Activated naive CD8-positive, alpha-beta T cell treated with anti-CD3 and anti-CD28 coated beads, Interleukin-2, amount 10 ng/mL, durations not matched to agents 7 days and 5 days (primary cell): ENCODE measurements at regions not wholly inside any gene's neighbourhood (a gene's known extent, or its start where the extent isn't known, plus 50 kb on each side); places are given as distances from the start of the nearest gene placed in this dataset.

Experiments used
- ATAC-seq: fragments of 150-1000 bp; cut with Tn5 transposase; one replicate; pipeline ENCODE4 v1.10.0; 2021; ENCODE audit warnings: low read depth, moderate library complexity
- POLR2A ChIA-PET: fragments of 350-600 bp; sonication (Branson Sonifier 250); formaldehyde crosslinking; loops from one replicate; lab custom pipeline; 2021; ENCODE audit warnings: antibody characterized with exemption; lab: Charles Lee
- DNase-seq: peaks from one replicate; pipeline ENCODE4 v3.0.0; 2021
- H3K27ac Mint-ChIP-seq: one replicate; pipeline ENCODE4 v1.8.0; 2022; ENCODE audit warnings: mild to moderate bottlenecking, mixed read lengths
- H3K27me3 Mint-ChIP-seq: one replicate; pipeline ENCODE4 v1.8.0; 2022; ENCODE audit warnings: mild to moderate bottlenecking, moderate library complexity, mixed read lengths
- H3K36me3 Mint-ChIP-seq: one replicate; pipeline ENCODE4 v1.8.0; 2021; ENCODE audit warnings: mild to moderate bottlenecking, mixed read lengths
- H3K4me1 Mint-ChIP-seq: one replicate; pipeline ENCODE4 v1.8.0; 2021; ENCODE audit warnings: mixed read lengths
- H3K4me3 Mint-ChIP-seq: one replicate; pipeline ENCODE4 v1.8.0; 2022; ENCODE audit warnings: mild to moderate bottlenecking, moderate library complexity, mixed read lengths
- H3K9me3 Mint-ChIP-seq: one replicate; pipeline ENCODE4 v1.8.0; 2021; ENCODE audit warnings: mixed read lengths

DNA sequence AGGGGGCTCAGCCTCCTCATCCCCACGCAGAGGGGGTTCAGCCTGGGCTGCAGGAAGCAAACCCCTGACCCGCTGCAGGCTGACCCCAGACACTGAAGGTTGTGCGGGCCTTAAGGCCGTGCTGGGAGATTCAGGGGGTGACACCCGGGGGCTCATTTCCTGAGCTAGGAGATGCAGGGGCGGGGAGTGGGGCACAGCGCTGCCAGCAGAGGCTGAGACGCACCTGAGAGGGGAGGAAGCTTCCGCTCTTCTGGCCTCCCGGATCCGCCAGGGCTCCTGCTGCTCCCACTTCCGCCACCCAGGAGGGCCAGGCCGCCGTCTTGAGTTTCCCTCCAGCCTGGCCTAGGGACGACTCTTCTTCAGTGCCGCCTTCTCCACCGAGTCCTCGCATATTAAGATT is 173.2 kb upstream of the FOXF1 start:
- Mint-ChIP-seq H3K9me3 (no peaks in the 10 kb centered on the region), H3K27ac (no peak overlapping the region), H3K4me3 (no peak overlapping the region), H3K36me3 (no peaks in the 10 kb centered on the region), H3K4me1 (no peaks in the 10 kb centered on the region), H3K27me3 (peaks cover 8% of the 10 kb centered on the region)
- no peak for ATAC-seq
- POLR2A ChIA-PET: no interaction called here
- no peak for DNase-seq

DNA sequence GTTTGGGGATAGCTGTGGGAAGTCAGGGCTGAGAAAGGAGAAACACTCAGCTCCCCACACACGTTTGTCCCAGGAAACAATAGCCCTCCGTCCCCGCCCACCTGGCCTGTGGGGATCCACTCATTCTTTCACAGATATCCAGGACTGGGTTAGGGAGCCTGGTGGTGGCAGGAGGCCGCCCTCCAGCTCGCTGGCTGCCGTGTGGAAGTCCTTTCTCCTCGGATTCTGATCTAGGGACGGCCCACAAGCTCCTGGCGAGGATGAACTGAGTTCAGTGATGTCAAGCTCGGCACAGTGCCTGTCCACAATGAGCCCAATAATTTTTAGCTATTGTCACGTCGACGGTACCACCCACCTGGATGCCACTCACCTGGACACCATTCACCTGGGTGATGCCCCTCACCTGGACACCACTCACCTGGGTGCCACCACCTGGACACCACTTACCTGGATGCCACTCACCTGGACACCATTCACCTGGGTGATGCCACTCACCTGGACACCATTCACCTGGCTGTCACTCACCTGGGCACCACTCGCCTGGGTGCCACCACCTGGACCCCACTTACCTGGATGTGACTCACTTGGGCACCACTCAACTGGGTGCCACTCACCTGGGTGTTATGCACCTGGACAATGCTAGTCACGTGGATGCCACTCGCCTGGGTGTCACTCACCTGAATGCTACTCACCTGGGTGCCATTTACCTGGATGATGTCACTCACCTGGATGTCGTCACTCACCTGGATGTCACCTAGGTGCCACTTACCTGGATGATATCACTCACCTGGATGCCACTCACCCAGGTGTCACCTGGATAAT is 172.5 kb upstream of the FOXF1 start:
- H3K9me3 Mint-ChIP-seq: no peaks in the 10 kb centered on the region
- ATAC-seq (no peak), DNase-seq (no peak)
- no peaks in the 10 kb centered on the region for H3K36me3 Mint-ChIP-seq
- H3K27me3 Mint-ChIP-seq: peaks cover 14% of the 10 kb centered on the region
- H3K27ac Mint-ChIP-seq: no peak overlapping the region
- H3K4me3 Mint-ChIP-seq: no peak overlapping the region
- no peaks in the 10 kb centered on the region for H3K4me1 Mint-ChIP-seq
- POLR2A ChIA-PET: no interaction called here

DNA sequence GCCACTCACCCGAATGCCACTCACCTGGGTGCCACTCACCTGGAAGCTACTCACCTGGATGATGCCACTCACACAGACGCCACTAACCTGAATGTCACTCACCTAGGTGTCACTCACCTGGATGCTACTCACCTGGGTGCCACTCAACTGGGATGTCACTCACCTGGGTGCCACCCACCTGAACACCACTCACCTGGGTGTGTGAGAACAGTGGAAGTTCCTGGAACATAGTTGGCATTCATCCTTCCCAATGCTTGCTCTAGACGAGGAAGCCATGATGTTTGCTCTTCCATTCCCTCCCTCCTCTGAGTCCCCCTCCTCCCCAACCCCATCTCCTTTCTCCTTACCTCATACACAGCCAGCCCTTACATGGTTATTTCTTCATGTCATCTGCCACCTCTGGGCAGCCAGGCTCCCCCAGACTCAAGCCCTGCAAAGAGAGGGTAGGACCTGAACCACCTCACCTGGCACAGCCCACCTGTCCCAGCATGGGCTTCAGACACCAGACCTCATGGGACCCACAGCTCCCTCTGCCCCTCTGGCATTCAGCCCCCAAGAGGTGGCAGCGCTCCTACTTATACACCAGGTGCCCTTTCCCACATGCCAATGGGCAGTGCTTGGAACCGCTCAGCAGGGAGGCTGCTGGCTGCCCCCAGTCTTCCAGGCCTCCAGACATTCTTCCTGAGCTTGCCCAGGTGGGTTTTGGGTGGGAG is 171.8 kb upstream of the FOXF1 start:
- Mint-ChIP-seq H3K4me3 (no peak overlapping the region), H3K27ac (no peak overlapping the region), H3K4me1 (no peaks in the 10 kb centered on the region), H3K27me3 (peaks cover 22% of the 10 kb centered on the region), H3K9me3 (no peaks in the 10 kb centered on the region), H3K36me3 (no peaks in the 10 kb centered on the region)
- DNase-seq (no peak), ATAC-seq (no peak)
- POLR2A ChIA-PET: no interaction called here

DNA sequence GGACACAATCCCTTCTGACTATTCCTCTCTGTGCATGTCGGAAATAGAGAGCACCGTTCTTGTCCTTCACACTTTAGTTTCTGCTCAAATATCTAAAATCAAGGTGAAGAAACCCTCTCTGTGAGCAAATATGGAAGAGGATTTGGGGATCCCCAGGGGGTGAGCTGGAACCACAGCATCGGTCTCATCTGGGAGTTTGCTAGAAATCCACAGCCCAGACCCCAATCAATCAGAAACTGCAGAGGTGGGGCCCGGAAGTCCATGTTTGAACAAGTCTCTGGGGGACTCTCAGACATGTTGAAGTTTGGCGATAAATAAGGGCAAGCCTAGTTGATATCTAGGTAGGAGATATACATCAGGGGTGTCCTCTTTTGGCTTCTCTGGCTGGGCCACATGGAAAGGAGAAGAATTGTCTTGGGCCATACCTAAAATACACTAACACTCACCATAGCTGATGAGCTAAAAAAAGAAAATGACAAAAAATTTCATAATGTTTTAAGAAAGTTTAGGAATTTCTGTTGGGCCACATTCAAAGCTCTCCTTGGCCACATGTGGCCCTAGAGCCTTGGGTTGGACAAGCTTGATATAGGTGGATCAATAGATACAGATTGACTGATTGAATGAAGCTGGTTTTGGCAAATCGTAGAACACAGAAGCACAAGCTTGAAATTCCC is 168.0 kb upstream of the FOXF1 start:
- Mint-ChIP-seq H3K36me3 (no peaks in the 10 kb centered on the region), H3K27ac (no peak overlapping the region), H3K9me3 (no peaks in the 10 kb centered on the region), H3K27me3 (peaks cover 31% of the 10 kb centered on the region), H3K4me1 (no peaks in the 10 kb centered on the region), H3K4me3 (no peak overlapping the region)
- ATAC-seq (no peak), DNase-seq (no peak)
- POLR2A ChIA-PET: no interaction called here

DNA sequence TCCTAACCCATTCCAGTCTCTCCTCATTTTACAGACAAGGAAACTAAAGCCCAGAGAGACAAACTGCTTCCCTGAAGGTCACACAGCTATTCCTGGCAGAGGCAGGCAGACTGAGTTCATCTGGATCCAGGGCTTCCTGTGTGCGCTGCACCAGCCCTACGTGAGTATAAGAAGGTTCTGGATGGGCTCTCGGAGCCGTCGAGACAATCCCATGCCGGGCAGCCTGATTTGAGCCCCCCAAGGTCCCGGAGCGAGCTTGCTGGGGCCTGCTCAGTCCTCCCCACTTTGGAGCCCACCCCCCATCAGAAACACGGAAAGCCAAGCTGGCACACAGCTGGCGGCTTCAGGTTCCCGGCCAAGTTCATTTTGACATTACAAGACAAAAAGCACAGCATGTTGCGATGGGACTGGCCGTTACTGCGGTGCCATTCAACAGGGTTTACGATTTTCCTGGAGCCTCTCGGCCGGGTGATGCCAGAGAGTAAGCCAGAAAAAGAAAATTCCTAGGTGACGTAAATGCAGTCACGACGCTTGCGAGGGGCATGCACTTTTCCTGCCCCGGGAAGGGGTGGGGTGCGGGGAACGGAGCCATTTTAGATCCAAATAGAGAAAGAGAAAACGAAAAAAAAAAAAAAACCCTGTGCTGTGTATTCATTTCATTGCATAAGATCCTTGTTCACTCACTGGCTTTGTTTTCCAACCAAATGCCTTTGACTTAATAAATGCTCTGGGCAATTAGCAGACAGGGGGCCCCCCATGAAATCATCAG is 167.1 kb upstream of the FOXF1 start:
- POLR2A ChIA-PET: no interaction called here
- H3K27ac Mint-ChIP-seq: no peak overlapping the region

DNA sequence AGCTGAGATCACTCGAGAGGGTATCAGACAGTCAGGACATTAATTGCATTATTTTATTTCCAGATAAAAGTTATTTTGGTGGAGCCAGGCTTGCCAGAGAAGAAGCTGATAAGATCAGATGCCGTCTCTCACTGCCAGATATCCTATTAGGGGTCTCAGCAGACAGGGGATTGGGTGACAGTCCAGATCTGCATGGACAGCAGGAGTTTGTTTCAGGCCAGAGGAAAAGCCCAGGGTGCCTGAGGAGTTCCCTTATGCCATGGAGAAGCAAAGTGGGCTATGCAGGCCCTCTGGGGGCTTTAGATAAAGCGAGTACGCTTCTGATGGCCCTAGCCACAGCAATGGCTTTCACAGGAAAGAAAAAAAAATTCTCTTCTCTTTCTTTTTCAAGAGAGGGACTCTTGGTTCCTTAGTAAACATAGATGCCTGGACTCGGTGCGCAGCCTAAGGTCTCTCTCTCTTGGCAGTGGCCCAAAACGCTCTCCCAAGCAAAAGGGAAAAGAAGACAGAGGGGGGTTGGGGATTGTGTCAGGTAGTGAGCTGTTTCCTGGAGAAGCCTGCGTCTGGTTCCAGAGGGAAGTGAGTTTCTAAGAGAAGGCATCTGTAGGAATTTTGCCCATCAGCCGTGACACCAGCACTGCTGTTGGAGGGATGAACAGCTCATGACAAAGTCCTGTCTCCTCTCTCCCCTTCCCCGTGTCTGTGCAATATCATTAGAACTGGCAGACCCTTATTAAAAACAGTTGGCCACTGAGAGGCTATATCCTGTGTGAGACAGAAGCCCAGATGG is 166.3 kb upstream of the FOXF1 start:
- H3K27ac Mint-ChIP-seq: no peak overlapping the region
- no peak overlapping the region for H3K4me3 Mint-ChIP-seq
- ATAC-seq (no peak), DNase-seq (no peak)
- peaks cover 31% of the 10 kb centered on the region for H3K27me3 Mint-ChIP-seq
- no peaks in the 10 kb centered on the region for H3K36me3 Mint-ChIP-seq
- no peaks in the 10 kb centered on the region for H3K4me1 Mint-ChIP-seq
- H3K9me3 Mint-ChIP-seq: no peaks in the 10 kb centered on the region
- POLR2A ChIA-PET: no interaction called here

More for the DNA sequence above, 167.1 kb upstream of the FOXF1 start:
- H3K4me1 Mint-ChIP-seq: no peaks in the 10 kb centered on the region
- DNase-seq: no peak
- no peaks in the 10 kb centered on the region for H3K9me3 Mint-ChIP-seq
- no peaks in the 10 kb centered on the region for H3K36me3 Mint-ChIP-seq
- peaks cover 31% of the 10 kb centered on the region for H3K27me3 Mint-ChIP-seq
- ATAC-seq: no peak
- H3K4me3 Mint-ChIP-seq: no peak overlapping the region

DNA sequence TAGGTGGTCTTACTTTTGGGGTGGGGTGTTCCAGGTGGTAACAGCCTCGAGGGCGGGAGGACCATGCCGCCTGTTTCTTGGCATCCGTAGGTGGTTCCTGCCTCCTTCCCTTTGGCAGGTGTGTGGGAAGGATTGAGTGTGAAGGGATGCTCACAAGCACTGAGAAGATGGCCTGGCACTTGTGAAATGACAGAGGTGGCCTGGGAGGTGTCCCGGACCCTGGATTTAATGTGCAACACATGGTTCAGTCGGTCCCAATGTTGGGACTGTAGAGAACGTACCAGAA is 165.8 kb upstream of the FOXF1 start:
- Mint-ChIP-seq H3K36me3 (no peaks in the 10 kb centered on the region), H3K4me1 (no peaks in the 10 kb centered on the region), H3K27me3 (peaks cover 31% of the 10 kb centered on the region)

DNA sequence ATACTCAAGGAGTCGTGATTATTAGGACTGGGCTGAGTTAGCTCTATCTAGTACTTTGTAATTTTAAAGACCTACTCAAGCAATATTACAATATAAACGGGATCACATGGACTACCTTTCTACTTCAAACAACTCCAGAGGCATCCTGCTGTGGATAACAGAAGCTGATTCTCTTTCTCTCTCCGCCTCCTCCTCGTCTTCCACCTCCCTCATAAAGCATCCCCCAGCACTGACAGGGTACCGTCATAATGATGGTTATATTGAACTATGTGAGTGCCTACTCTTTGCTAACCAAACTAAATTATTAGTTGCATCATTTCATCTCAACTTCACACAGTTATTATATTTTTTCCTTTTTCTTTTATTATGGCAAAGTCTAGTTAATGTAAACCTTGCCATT is 165.4 kb upstream of the FOXF1 start:
- Mint-ChIP-seq H3K9me3 (no peaks in the 10 kb centered on the region), H3K27ac (no peak overlapping the region), H3K36me3 (no peaks in the 10 kb centered on the region), H3K4me3 (no peak overlapping the region), H3K27me3 (peaks cover 31% of the 10 kb centered on the region), H3K4me1 (no peaks in the 10 kb centered on the region)
- no peak for DNase-seq
- no peak for ATAC-seq
- POLR2A ChIA-PET: no interaction called here

More for the DNA sequence above, 165.8 kb upstream of the FOXF1 start:
- POLR2A ChIA-PET: no interaction called here
- ATAC-seq (no peak), DNase-seq (no peak)
- Mint-ChIP-seq H3K27ac (no peak overlapping the region), H3K4me3 (no peak overlapping the region), H3K9me3 (no peaks in the 10 kb centered on the region)

DNA sequence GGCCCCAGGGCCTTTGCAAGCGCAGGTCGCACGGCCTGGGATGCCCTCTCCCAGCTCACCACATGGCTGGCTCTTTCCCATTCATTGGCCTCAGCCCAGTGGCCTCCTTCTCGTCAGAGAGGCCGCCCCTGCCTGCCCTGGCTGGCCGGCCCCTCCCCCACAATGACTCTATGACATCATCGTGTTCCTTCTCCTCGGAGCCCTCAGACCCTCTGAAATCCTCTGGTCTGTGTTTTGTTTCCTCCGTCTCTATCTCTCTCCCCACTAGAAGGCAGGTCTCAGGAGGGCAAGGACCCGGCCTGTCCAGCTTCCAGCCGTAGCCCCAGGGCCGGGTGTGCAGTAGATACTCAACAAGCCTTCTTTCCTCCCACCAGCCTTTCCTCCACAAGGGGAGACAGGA is 164.8 kb upstream of the FOXF1 start:
- POLR2A ChIA-PET: no interaction called here
- H3K4me1 Mint-ChIP-seq: no peaks in the 10 kb centered on the region

DNA sequence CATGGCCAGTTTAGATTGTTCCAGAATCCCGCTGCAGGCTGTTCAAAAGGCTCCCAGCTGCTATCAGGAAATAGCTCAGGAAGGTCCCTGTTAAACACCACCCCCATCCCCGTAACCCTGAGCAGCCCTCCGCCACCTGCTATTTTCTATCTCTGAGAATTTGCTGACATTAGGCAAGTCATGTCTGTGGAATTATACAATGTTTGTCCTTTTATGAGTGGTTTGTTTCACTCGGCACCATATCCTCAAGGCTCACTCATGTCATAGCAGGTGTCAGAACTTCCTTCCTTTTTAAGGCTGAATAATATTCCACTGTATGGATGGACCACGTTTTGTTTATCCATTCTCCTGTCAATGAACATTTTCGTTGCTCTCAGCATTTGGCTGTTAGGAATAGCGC is 164.3 kb upstream of the FOXF1 start:
- peaks cover 31% of the 10 kb centered on the region for H3K27me3 Mint-ChIP-seq
- H3K4me3 Mint-ChIP-seq: no peak overlapping the region
- no peaks in the 10 kb centered on the region for H3K36me3 Mint-ChIP-seq
- DNase-seq (no peak), ATAC-seq (no peak)
- POLR2A ChIA-PET: no interaction called here
- H3K9me3 Mint-ChIP-seq: no peaks in the 10 kb centered on the region
- H3K4me1 Mint-ChIP-seq: no peaks in the 10 kb centered on the region
- no peak overlapping the region for H3K27ac Mint-ChIP-seq

More for the DNA sequence above, 164.8 kb upstream of the FOXF1 start:
- Mint-ChIP-seq H3K27me3 (peaks cover 31% of the 10 kb centered on the region), H3K36me3 (no peaks in the 10 kb centered on the region), H3K27ac (no peak overlapping the region), H3K4me3 (no peak overlapping the region), H3K9me3 (no peaks in the 10 kb centered on the region)
- ATAC-seq (no peak), DNase-seq (no peak)

DNA sequence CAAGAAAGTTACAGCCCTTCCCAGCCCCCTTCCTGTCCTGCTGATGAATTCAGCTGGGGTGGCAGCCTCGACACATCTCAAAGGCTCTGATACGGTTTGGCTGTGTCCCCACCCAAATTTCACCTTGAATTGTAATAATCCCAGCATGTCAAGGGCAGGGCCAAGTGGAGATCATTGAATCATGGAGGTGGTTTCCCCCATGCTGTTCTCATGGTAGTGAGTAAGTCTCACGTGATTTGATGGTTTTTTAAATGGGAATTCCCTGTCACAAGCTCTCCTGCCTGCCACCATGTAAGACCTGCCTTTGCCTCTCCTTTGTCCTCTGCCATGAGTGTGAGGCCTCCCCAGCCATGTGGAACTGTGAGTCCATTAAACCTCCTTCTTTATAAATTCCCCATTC is 163.2 kb upstream of the FOXF1 start:
- H3K36me3 Mint-ChIP-seq: no peaks in the 10 kb centered on the region
- peaks cover 33% of the 10 kb centered on the region for H3K27me3 Mint-ChIP-seq
- no peaks in the 10 kb centered on the region for H3K9me3 Mint-ChIP-seq
- H3K4me1 Mint-ChIP-seq: no peaks in the 10 kb centered on the region
- ATAC-seq: no peak
- POLR2A ChIA-PET: no interaction called here
- no peak overlapping the region for H3K4me3 Mint-ChIP-seq
- DNase-seq: no peak
- no peak overlapping the region for H3K27ac Mint-ChIP-seq

DNA sequence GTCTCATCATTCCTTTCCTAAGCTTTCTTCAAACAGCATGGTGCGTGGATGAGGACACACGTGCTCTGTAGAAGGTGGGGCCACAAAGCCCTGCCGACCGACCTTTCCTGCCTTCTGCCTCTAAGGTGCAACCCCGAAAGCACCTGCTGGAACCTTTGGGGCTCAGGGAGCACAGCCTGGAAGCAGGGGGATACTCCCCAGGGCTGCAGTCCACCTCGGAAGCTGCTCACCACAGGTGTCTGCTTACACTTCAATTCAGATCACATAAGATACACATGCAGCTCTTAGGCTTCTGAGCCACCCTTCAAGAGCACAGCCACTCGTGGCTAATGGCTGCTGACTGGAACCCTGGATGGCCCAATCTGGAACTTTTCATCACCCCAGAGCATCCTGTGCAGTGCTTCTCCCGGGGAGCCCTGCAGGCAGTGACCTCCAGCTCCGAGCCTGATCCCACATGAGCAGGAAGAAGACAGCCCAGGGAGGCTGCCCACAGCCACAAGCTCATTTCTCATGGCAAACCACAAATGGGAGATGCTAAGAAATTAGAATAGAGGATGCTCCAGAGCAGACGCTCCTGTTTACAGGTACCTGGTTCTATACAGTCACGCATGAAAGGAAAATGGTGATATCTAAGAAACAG is 162.3 kb upstream of the FOXF1 start:
- POLR2A ChIA-PET: no interaction called here
- peaks cover 23% of the 10 kb centered on the region for H3K27me3 Mint-ChIP-seq
- DNase-seq: no peak
- no peaks in the 10 kb centered on the region for H3K36me3 Mint-ChIP-seq
- H3K4me1 Mint-ChIP-seq: no peaks in the 10 kb centered on the region
- H3K9me3 Mint-ChIP-seq: no peaks in the 10 kb centered on the region
- H3K27ac Mint-ChIP-seq: no peak overlapping the region
- no peak for ATAC-seq
- no peak overlapping the region for H3K4me3 Mint-ChIP-seq
